ENCODE measurements at regions not wholly inside any gene's neighbourhood (a gene's known extent, or its start where the extent isn't known, plus 50 kb on each side); places are given as distances from the start of the nearest gene placed in this dataset.

- no peak for TF ChIP-seq POLR2A (IDR thresholded peaks at IDR 0.05; ENCODE audit: low read length)
- no peak for TF ChIP-seq GATA1 (IDR thresholded peaks at IDR 0.05; ENCODE audit: low read depth, low read length)
Measured at GRCh38 chr4:141845901-141846300, 209.5 kb downstream of the IL15 start.
